Smooth muscle cell (in vitro differentiated cells): ENCODE measurements at regions not wholly inside any gene's neighbourhood (a gene's known extent, or its start where the extent isn't known, plus 50 kb on each side); places are given as distances from the start of the nearest gene placed in this dataset.

ENCODE experiments used
- DNase-seq: peaks from one replicate; lab custom pipeline; 2025; ENCODE audit not compliant: unreplicated experiment; lab: John Stamatoyannopoulos, UW
- H2AFZ ChIP-seq: fragments of 200-600 bp; sonication (generic); 2 replicates; pipeline ENCODE4 v1.6.0; 2016; ENCODE audit warnings: antibody characterized with exemption, low read depth, mild to moderate bottlenecking
- H3F3A ChIP-seq: fragments of 200-600 bp; sonication (generic); 2 replicates; pipeline ENCODE4 v1.6.0; 2017; ENCODE audit warnings: antibody characterized with exemption, low read depth
- H3K27ac ChIP-seq: fragments of 200-600 bp; sonication (generic); 2 replicates; pipeline ENCODE4 v1.5.1; 2016; ENCODE audit warnings: low read depth, mild to moderate bottlenecking
- H3K27me3 ChIP-seq: fragments of 200-600 bp; sonication (generic); 2 replicates; pipeline ENCODE4 v1.6.1; 2016; ENCODE audit warnings: low read depth, mild to moderate bottlenecking
- H3K36me3 ChIP-seq: fragments of 200-600 bp; sonication (generic); 2 replicates; pipeline ENCODE4 v1.5.1; 2016; ENCODE audit warnings: low read depth
- H3K4me1 ChIP-seq: fragments of 200-600 bp; sonication (generic); 2 replicates; pipeline ENCODE4 v1.5.1; 2016; ENCODE audit warnings: low read depth
- H3K4me2 ChIP-seq: fragments of 200-600 bp; sonication (generic); 2 replicates; pipeline ENCODE4 v1.6.0; 2016; ENCODE audit warnings: mild to moderate bottlenecking
- H3K4me3 ChIP-seq: fragments of 200-600 bp; sonication (generic); 2 replicates; pipeline ENCODE4 v1.5.1; 2016; ENCODE audit warnings: mild to moderate bottlenecking
- H3K79me2 ChIP-seq: fragments of 200-600 bp; sonication (generic); 2 replicates; pipeline ENCODE4 v1.6.0; 2016; ENCODE audit warnings: low read depth, mild to moderate bottlenecking
- H3K9ac ChIP-seq: fragments of 200-600 bp; sonication (generic); 2 replicates; pipeline ENCODE4 v1.6.0; 2016; ENCODE audit warnings: low read depth
- H3K9me3 ChIP-seq: fragments of 200-600 bp; sonication (generic); replicated peaks from 2 replicates; pipeline ENCODE4 v1.5.1; 2016; ENCODE audit warnings: low read depth
- H4K20me1 ChIP-seq: fragments of 200-600 bp; sonication (generic); 2 replicates; pipeline ENCODE4 v1.6.0; 2016; ENCODE audit warnings: low read depth
- CTCF ChIP-seq: fragments of 200-600 bp; sonication (generic); IDR thresholded peaks from 2 replicates; pipeline ENCODE4 v1.5.1; 2017; ENCODE audit warnings: borderline replicate concordance, mild to moderate bottlenecking, antibody characterized with exemption; ENCODE audit not compliant: insufficient read depth, poor library complexity, severe bottlenecking
- WGBS: methylation state at CpG from one replicate; pipeline ENCODE4 v1.1.7; 2016; ENCODE audit warnings: low lambda C conversion rate; 5-methylcytosine and 5-hydroxymethylcytosine counted together

GRCh38 chr9:111107141-111107540 is 68.9 kb upstream of the LPAR1 start:
- no peak overlapping the region for H3K4me3 ChIP-seq
- H4K20me1 ChIP-seq = no peaks in the 10 kb centered on the region
- H3K4me2 ChIP-seq = no peak overlapping the region
- no peaks in the 10 kb centered on the region for H3K27me3 ChIP-seq
- H3K79me2 ChIP-seq = no peaks in the 10 kb centered on the region
- no peak overlapping the region for H2AFZ ChIP-seq
- no peaks in the 10 kb centered on the region for H3K9me3 ChIP-seq
- no peak overlapping the region for H3K9ac ChIP-seq
- 93% methylated on average over 9 of the region's 9 CpGs for WGBS
- H3K27ac ChIP-seq = no peak overlapping the region
- H3K36me3 ChIP-seq = no peaks in the 10 kb centered on the region
- no peak for TF ChIP-seq CTCF
- no peaks in the 10 kb centered on the region for H3F3A ChIP-seq
- no peak for DNase-seq
- H3K4me1 ChIP-seq = no peaks in the 10 kb centered on the region

GRCh38 chr9:111106202-111106601 is 67.9 kb upstream of the LPAR1 start:
- Histone ChIP-seq H3K4me1 (no peaks in the 10 kb centered on the region), H2AFZ (no peak overlapping the region), H3K4me2 (no peak overlapping the region), H3K79me2 (no peaks in the 10 kb centered on the region), H3K9me3 (no peaks in the 10 kb centered on the region), H3K27ac (no peak overlapping the region), H3K36me3 (no peaks in the 10 kb centered on the region), H4K20me1 (no peaks in the 10 kb centered on the region), H3K9ac (no peak overlapping the region), H3K4me3 (no peak overlapping the region), H3K27me3 (no peaks in the 10 kb centered on the region), H3F3A (no peaks in the 10 kb centered on the region)
- 72% methylated on average over 6 of the region's 6 CpGs for WGBS
- no peak for TF ChIP-seq CTCF
- DNase-seq = no peak

GRCh38 chr9:111102793-111103464 is 64.7 kb upstream of the LPAR1 start:
- Histone ChIP-seq H3K27me3 (no peaks in the 10 kb centered on the region), H2AFZ (no peak overlapping the region), H3K79me2 (no peaks in the 10 kb centered on the region), H4K20me1 (no peaks in the 10 kb centered on the region), H3K9me3 (no peaks in the 10 kb centered on the region), H3F3A (no peaks in the 10 kb centered on the region), H3K36me3 (no peaks in the 10 kb centered on the region), H3K9ac (no peak overlapping the region), H3K4me3 (no peak overlapping the region), H3K4me1 (peaks cover 24% of the 10 kb centered on the region), H3K4me2 (no peak overlapping the region), H3K27ac (no peak overlapping the region)
- TF ChIP-seq CTCF = no peak
- 89% methylated on average over 4 of the region's 4 CpGs for WGBS
- no peak for DNase-seq

- Histone ChIP-seq H3F3A (no peaks in the 10 kb centered on the region), H3K9me3 (no peaks in the 10 kb centered on the region), H3K27ac (no peak overlapping the region), H3K9ac (no peak overlapping the region), H3K27me3 (no peaks in the 10 kb centered on the region), H3K36me3 (no peaks in the 10 kb centered on the region), H3K4me2 (no peak overlapping the region), H2AFZ (no peak overlapping the region), H3K79me2 (no peaks in the 10 kb centered on the region), H4K20me1 (no peaks in the 10 kb centered on the region), H3K4me3 (no peak overlapping the region), H3K4me1 (peaks cover 47% of the 10 kb centered on the region)
- 22% methylated on average over 9 of the region's 9 CpGs for WGBS
- TF ChIP-seq CTCF = no peak
- DNase-seq = no peak
These were observed 61.1 kb upstream of the LPAR1 start for GRCh38 chr9:111099199-111100008.
